ENCODE measurements at regions not wholly inside any gene's neighbourhood (a gene's known extent, or its start where the extent isn't known, plus 50 kb on each side); places are given as distances from the start of the nearest gene placed in this dataset.

- no peak for DNase-seq (ENCODE audit: low spot score)
These were observed 274.3 kb upstream of the CNTN4 start for GRCh38 chr3:1824359-1824758.

DNA sequence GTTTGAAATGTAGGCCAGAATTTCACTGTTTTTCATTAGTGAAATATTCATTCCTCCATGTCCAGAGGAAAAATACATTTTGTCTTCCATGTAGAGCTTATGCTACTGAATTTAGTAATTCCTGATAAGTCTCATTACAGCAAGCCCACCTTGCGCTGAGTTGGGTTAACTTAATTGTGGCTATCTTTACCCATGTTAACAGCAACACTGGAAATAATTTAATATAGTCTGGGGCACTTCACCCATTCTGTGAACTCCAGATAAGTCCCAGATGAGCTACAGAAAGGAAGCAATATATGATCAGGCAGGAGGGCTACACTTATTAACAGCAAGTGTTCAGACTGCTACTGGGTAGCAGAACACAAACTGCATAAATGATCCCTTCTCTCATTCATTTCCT is 270.1 kb upstream of the CNTN4 start:
- no peak for DNase-seq (ENCODE audit: low spot score)

- DNase-seq (ENCODE audit: low spot score) = no peak
These were observed 267.8 kb upstream of the CNTN4 start for GRCh38 chr3:1830851-1831250.

- no peak for DNase-seq (ENCODE audit: low spot score)
These were observed 266.3 kb upstream of the CNTN4 start for GRCh38 chr3:1832395-1832794.

DNA sequence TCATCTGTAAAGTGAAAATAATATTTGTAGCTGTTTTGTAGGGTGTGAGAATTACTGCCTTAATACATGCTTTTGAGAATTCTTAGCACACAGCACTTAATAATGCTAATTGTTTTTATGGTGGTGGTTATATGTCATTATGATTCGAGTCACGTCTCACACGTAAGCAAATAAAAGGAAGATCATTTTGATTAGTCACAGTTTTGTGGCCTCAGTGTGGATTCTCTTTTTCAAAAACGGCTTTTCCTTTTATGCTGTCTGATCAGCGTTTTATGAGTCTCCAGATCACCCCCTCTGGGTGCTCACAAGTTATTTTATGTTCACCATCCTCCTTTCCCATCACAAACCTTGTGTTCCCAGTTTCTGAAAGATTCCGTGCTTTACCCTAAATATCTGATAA is 255.6 kb upstream of the CNTN4 start:
- DNase-seq (ENCODE audit: low spot score) = no peak

DNA sequence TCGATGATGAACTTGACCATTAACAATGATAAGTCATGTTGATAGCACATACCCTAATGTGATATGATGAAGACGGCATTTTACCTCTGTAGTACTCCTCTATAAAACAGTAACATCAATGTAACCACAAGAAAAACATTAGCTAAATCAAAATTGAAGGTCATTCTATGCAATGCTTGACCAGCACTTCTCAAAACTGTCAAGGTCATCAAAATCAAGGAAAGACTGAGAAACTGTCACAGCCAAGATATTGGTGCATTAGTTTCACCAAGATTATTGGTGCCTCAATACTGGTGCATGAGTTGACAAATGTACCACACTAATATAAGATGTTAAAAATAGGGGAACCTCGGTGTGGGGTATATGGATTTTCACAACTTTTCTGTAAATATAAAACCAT is 251.1 kb upstream of the CNTN4 start:
- DNase-seq (ENCODE audit: low spot score) = no peak

DNA sequence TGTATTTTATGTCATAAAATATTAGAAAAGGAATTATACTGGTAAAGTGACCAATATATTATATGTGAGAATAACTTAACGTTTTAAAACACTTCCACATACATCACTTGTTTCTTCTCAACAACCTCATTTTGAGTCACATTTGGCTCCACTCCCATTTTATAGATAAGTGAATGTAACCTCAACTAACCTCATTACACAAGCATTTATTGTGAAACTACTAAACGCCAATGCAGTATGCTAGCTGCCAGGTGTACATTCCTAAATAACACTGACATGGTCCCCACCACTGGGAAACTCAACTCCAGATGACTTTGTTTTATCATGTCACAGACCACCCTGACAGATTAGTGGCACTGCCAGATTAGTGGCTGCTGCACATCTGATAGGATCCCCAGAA is 249.7 kb upstream of the CNTN4 start:
- no peak for DNase-seq (ENCODE audit: low spot score)

GRCh38 chr3:1852950-1853349 is 245.7 kb upstream of the CNTN4 start:
- DNase-seq (ENCODE audit: low spot score) = no peak

- DNase-seq (ENCODE audit: low spot score) = no peak
These were observed 242.8 kb upstream of the CNTN4 start for GRCh38 chr3:1855841-1856240.

DNA sequence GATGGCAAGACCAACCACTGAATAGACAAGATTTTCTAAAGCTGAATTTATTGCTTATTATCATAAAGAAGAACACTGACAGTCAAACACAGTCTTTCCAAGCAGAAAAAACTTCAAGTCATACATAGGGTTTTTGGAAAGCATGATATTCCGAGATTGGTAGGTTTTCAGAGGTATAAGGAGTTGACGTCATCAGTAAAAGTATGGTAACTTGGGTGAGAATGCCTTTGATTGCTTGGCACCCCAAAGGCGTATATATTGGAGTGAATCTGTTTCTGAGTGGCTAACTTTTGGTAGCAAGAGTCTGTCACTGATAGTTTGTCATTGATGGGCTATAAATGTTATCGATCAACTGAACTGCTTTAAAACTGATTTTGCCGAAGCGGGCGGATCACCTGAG is 227.9 kb upstream of the CNTN4 start:
- DNase-seq (ENCODE audit: low spot score) = no peak

DNA sequence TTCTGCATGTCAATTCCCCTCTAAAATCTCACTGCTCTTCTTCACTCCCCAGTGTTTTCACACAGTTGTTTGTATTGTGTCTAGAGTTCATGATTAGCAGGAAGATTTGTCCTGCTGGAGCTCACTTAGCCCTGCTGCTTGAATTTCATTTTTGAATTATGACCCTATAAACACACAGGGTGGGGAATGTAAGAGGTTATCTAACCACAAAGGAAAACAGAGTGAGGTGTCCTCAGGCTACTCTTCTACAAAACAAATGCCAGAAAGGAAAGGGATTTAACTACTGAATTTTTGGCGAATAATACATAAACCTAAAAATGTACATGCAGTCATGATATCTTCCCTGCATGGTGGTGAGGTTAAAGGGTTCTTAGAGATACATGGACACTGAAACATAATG is 215.1 kb upstream of the CNTN4 start:
- no peak for DNase-seq (ENCODE audit: low spot score)

DNA sequence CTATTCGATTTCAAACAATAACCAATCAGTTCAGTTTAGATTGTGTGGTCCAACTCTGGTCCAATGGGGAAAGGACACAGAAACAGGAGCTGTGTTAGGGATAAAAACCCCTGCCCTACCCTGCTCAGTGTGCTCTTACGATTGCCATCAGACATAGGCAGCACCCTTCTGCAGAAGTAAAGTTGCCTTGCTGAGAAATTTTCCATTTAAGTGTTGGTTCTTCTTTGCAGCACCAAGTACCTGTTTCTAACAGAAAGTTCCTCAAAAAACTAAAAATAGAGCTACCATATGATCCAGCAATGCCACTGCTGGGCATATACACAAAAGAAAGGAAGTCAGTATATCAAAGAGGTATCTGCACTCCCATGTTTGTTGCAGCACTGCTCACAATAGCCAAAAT is 206.2 kb upstream of the CNTN4 start:
- DNase-seq (ENCODE audit: low spot score) = no peak

- no peak for DNase-seq (ENCODE audit: low spot score)
These were observed 196.2 kb upstream of the CNTN4 start for GRCh38 chr3:1902416-1902815.

- DNase-seq (ENCODE audit: low spot score) = no peak
These were observed 195.6 kb upstream of the CNTN4 start for GRCh38 chr3:1903111-1903510.

GRCh38 chr3:1907911-1908310 is 190.8 kb upstream of the CNTN4 start:
- no peak for DNase-seq (ENCODE audit: low spot score)

- DNase-seq (ENCODE audit: low spot score) = no peak
These were observed 189.8 kb upstream of the CNTN4 start for GRCh38 chr3:1908651-1909445.

DNA sequence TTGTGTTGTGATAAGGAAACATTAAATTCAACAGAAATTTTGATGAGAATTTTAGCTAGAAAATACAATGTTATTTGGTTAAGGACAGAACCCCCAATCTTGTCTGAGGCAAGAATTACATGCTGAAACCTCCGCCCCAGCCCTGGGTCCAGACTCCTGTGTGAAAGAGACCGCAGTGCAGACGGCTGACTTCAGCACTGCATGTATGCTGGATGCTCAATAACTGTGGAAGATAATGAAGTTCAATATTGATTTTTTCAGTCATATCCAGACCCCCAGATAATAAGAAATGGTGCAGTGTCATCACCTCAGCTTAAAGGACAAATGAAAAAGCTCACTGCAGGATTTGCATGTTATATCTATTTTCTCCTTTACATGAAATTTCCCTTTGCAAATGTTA is 188.3 kb upstream of the CNTN4 start:
- no peak for DNase-seq (ENCODE audit: low spot score)

DNA sequence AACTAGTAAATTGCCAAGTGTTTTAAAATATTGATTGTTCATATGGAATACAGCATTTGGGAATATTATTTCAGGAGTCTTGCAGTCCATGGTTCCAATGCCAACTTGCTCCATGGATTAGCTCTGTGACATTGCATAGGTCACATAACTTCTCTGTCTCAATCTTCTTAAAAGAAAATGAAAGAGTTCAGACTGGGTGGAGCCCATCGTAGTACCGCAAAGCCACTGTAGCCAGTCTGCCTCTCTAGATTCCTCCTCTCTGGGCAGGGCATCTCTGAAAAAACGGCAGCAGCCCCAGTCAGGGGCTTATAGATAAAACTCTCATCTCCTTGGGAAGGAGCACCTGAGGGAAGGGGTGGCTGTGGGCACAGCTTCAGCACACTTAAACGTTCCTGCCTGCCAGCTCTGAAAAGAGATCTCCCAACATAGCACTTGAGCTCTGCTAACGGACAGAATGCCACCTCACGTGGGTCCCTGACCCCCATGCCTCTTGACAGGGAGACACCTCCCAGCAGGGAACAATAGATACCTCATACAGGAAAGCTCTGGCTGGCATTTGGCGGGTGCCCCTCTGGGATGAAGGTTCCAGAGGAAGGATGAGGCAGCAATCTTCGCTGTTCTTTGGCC is 168.8 kb upstream of the CNTN4 start:
- no peak for DNase-seq (ENCODE audit: low spot score)

- DNase-seq (ENCODE audit: low spot score) = no peak
These were observed 159.7 kb upstream of the CNTN4 start for GRCh38 chr3:1938975-1939374.

GRCh38 chr3:1942781-1943180 is 155.9 kb upstream of the CNTN4 start:
- DNase-seq (ENCODE audit: low spot score) = no peak

GRCh38 chr3:1943395-1944118 is 155.1 kb upstream of the CNTN4 start:
- no peak for DNase-seq (ENCODE audit: low spot score)

DNA sequence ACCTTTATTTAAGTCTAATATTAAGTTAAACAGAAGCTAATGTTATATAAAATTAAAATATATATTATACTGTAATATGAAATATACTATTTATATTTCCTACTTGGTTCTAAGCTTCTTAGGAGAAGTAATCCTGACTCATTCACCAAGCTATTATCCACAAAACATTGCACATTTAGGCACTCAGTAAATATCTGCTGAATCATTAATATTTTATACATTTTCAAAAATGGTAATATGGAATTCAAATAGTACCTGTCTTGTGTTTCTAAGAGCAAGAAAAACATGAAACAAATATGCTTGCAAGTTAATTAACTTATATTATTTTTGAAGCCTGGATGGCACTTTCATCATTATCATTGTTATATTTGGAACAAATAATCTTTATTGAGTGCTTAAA is 153.0 kb upstream of the CNTN4 start:
- no peak for DNase-seq (ENCODE audit: low spot score)

DNA sequence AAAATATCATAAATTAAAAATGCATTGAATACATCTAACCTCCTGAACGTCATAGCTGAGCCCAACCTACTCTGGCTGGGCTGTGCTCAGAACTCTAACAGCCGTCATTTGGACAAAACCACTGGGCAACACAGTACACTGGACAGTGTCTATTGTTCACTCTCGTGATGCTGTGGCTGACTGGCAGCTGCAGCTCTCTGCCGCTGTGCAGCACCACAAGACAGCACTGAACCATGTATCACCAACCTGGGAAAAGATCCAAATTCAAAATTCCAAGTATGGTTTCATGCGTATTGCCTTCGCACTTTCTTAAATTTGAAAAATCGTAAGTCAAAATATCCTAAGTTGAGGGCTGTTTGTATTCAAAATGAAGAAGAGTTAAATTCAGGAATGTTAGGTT is 145.1 kb upstream of the CNTN4 start:
- no peak for DNase-seq (ENCODE audit: low spot score)
